ENCODE measurements at regions not wholly inside any gene's neighbourhood (a gene's known extent, or its start where the extent isn't known, plus 50 kb on each side); places are given as distances from the start of the nearest gene placed in this dataset.

- Mint-ChIP-seq H3K4me3 (ENCODE audit: unreplicated experiment) (no peak overlapping the region), H3K27ac (ENCODE audit: unreplicated experiment) (no peak overlapping the region), H3K4me1 (ENCODE audit: low read depth, unreplicated experiment) (peaks cover 40% of the 10 kb centered on the region), H3K36me3 (ENCODE audit: insufficient read depth, unreplicated experiment) (no peaks in the 10 kb centered on the region), H3K27me3 (ENCODE audit: insufficient read depth, unreplicated experiment) (no peaks in the 10 kb centered on the region), H3K9me3 (ENCODE audit: unreplicated experiment) (no peaks in the 10 kb centered on the region)
- no peak for TF ChIP-seq CTCF (IDR thresholded peaks at IDR 0.05; ENCODE audit: insufficient read depth in 1 of 2, low read depth in 1 of 2, low read length in 1 of 2, severe bottlenecking in 1 of 2, unreplicated experiment in 1 of 2)
- Histone ChIP-seq H3K4me1 (peaks cover 50% of the 10 kb centered on the region), H3K36me3 (ENCODE audit: control insufficient read depth, insufficient read depth, low read length) (no peaks in the 10 kb centered on the region), H3K4me3 (ENCODE audit: low read depth, low read length) (no peak overlapping the region), H3K27me3 (replicated peaks; ENCODE audit: control insufficient read depth, insufficient read depth, low read length) (no peaks in the 10 kb centered on the region), H3K9me3 (no peaks in the 10 kb centered on the region)
- ChIA-PET CTCF (no interaction called here), POLR2A (no interaction called here)
- no TSS peak for BruUV-seq (replicated peaks)
- intact Hi-C loops (cut with micrococcal nuclease; ENCODE audit: unreplicated experiment): no loop called here
- DNase-seq: no peak
Measured at GRCh38 chr20:8077137-8077466, 55.0 kb upstream of the PLCB1 start.

GRCh38 chr20:8078528-8078914, 53.5 kb upstream of the PLCB1 start:
- BruUV-seq (replicated peaks): no TSS peak
- ChIA-PET CTCF (no interaction called here), POLR2A (no interaction called here)
- H3K27me3 ChIP-seq (replicated peaks; ENCODE audit: control insufficient read depth, insufficient read depth, low read length): no peaks in the 10 kb centered on the region
- peaks cover 32% of the 10 kb centered on the region for H3K4me1 Mint-ChIP-seq (ENCODE audit: low read depth, unreplicated experiment)
- no peaks in the 10 kb centered on the region for H3K27me3 Mint-ChIP-seq (ENCODE audit: insufficient read depth, unreplicated experiment)
- H3K36me3 ChIP-seq (ENCODE audit: control insufficient read depth, insufficient read depth, low read length): no peaks in the 10 kb centered on the region
- H3K4me3 Mint-ChIP-seq (ENCODE audit: unreplicated experiment): no peak overlapping the region
- no peak overlapping the region for H3K4me3 ChIP-seq (ENCODE audit: low read depth, low read length)
- intact Hi-C loops (cut with micrococcal nuclease; ENCODE audit: unreplicated experiment): no loop called here
- H3K27ac Mint-ChIP-seq (ENCODE audit: unreplicated experiment): no peak overlapping the region
- H3K9me3 Mint-ChIP-seq (ENCODE audit: unreplicated experiment): no peaks in the 10 kb centered on the region
- no peak for TF ChIP-seq CTCF (IDR thresholded peaks at IDR 0.05; ENCODE audit: insufficient read depth in 1 of 2, low read depth in 1 of 2, low read length in 1 of 2, severe bottlenecking in 1 of 2, unreplicated experiment in 1 of 2)
- H3K9me3 ChIP-seq: no peaks in the 10 kb centered on the region
- H3K4me1 ChIP-seq: peaks cover 45% of the 10 kb centered on the region
- no peaks in the 10 kb centered on the region for H3K36me3 Mint-ChIP-seq (ENCODE audit: insufficient read depth, unreplicated experiment)
- DNase-seq: no peak

- POLR2A ChIA-PET: no interaction called here
- H3K4me3 Mint-ChIP-seq (ENCODE audit: unreplicated experiment): no peak overlapping the region
- BruUV-seq (replicated peaks): no TSS peak
Measured at GRCh38 chr20:8079976-8080375, 52.1 kb upstream of the PLCB1 start.

More at GRCh38 chr20:8079976-8080375, 52.1 kb upstream of the PLCB1 start:
- Histone ChIP-seq H3K9me3 (no peaks in the 10 kb centered on the region), H3K4me1 (peaks cover 39% of the 10 kb centered on the region), H3K4me3 (ENCODE audit: low read depth, low read length) (no peak overlapping the region), H3K36me3 (ENCODE audit: control insufficient read depth, insufficient read depth, low read length) (no peaks in the 10 kb centered on the region), H3K27me3 (replicated peaks; ENCODE audit: control insufficient read depth, insufficient read depth, low read length) (no peaks in the 10 kb centered on the region)
- Mint-ChIP-seq H3K9me3 (ENCODE audit: unreplicated experiment) (no peaks in the 10 kb centered on the region), H3K4me1 (ENCODE audit: low read depth, unreplicated experiment) (peaks cover 29% of the 10 kb centered on the region), H3K27me3 (ENCODE audit: insufficient read depth, unreplicated experiment) (no peaks in the 10 kb centered on the region), H3K36me3 (ENCODE audit: insufficient read depth, unreplicated experiment) (no peaks in the 10 kb centered on the region), H3K27ac (ENCODE audit: unreplicated experiment) (no peak overlapping the region)
- no peak for DNase-seq
- intact Hi-C loops (cut with micrococcal nuclease; ENCODE audit: unreplicated experiment): no loop called here
- CTCF ChIA-PET: no interaction called here
- no peak for TF ChIP-seq CTCF (IDR thresholded peaks at IDR 0.05; ENCODE audit: insufficient read depth in 1 of 2, low read depth in 1 of 2, low read length in 1 of 2, severe bottlenecking in 1 of 2, unreplicated experiment in 1 of 2)

All from Caco-2 (cell line).